Inflammatory macrophage treated with lipopolysaccharide for 1 hour (primary cell): ENCODE measurements at regions not wholly inside any gene's neighbourhood (a gene's known extent, or its start where the extent isn't known, plus 50 kb on each side); places are given as distances from the start of the nearest gene placed in this dataset.

Experiments
- DNase-seq, 2 donors: peaks; one replicate each; pipeline ENCODE4 v3.0.0-alpha.2; 2020 to 2022

DNA sequence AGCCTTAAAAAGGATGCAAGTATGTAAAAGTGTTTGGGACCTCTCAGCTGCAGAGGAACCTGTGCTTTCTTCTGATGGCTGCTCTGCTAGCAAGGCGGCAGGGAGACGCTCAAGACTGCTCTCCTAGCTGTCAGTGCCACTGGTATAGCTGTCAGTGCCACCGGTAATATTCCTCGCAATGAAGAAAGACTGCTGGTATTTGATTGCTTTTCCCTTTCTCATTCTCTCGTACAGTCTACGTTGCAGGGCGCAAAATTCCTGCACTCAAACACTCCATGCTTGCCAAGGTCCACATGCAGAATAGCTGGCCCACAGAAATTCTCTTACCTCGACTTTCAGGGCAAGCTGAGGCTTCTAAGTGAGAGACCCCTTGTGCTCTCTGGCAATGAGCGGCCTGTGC is 432.6 kb upstream of the KLF6 start:
- no peak for DNase-seq

- DNase-seq, result no peak
These were observed 432.2 kb upstream of the KLF6 start for GRCh38 chr10:4217187-4217586.

DNA sequence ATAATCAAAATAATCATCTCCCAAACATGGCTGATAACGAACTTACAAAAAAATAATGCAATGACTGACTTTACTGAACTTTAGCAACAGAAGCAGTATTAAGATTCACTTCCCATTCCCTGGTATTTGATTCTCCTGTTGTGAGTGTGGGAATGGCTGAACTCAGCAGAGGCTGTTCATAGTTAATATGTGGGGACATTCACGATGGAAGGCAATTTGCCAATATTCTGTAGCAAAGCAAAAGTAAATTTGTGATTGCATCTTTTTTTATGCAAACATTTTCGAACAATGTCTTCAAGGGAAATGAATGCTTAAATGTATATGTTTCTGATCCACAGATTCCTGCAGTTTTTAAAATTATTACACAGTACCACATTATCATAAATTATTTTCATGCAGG is 431.7 kb upstream of the KLF6 start:
- no peak for DNase-seq

- no peak for DNase-seq
These were observed 431.1 kb upstream of the KLF6 start for GRCh38 chr10:4215963-4216575.

DNA sequence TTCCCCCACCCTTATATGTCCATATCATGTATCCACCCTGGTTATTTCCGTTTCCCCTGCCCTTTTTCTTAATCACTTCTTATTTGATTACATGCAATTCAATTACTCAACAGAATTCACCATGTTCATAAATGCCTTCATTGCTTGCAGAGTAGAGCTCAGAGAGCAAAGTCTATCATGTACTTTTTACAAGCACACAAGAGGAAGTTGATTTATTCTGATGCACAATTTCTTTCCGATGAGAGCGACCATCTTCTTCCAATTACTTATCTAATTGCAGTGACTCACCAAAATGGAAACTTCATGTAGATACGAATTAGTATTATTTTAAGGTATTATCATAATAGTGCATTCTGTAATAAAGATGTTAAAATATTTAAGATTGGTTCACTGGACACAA is 430.5 kb upstream of the KLF6 start:
- no peak for DNase-seq

- no peak for DNase-seq
These were observed 429.9 kb upstream of the KLF6 start for GRCh38 chr10:4214908-4215307.

- no peak for DNase-seq
These were observed 428.4 kb upstream of the KLF6 start for GRCh38 chr10:4213441-4213840.

- DNase-seq, result no peak
These were observed 427.2 kb upstream of the KLF6 start for GRCh38 chr10:4212111-4212630.

DNA sequence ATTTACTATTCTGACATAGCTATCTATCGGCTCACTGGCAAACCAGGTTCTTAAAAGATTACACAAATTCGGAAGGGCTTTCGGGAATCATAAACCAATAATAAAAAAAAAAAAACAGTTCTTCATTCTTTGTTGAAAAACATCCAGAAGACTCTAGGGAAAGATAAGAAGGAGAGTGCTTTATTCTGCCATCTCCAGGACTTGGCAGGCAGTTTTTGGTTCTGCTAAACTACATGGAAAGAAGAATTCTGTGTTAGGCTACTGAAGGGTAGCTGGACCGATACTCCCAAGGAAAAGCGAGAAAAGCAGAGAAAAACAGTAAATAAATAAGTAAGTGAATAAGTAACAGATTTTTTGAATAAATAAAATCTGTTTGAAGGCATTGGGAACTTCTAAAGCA is 423.5 kb upstream of the KLF6 start:
- no peak for DNase-seq

DNA sequence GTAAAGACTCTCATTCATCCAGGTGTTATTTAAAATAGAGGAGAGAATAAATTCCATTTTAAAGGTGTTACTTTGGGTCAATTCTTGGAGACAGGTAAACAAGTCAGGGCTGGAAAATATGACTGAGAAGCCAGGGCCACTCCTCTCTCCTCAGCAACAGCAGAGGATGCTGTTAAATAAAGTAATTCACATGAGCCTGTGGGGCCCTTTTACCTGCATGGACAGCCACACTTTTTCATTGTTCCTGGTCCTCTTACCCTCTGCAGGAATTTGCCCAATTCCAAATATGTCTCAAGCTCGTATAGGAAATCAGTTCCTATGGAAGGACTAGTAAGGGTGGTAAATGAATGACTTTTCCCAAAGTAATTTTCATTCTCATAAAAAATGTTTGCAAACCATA is 420.1 kb upstream of the KLF6 start:
- no peak for DNase-seq

DNA sequence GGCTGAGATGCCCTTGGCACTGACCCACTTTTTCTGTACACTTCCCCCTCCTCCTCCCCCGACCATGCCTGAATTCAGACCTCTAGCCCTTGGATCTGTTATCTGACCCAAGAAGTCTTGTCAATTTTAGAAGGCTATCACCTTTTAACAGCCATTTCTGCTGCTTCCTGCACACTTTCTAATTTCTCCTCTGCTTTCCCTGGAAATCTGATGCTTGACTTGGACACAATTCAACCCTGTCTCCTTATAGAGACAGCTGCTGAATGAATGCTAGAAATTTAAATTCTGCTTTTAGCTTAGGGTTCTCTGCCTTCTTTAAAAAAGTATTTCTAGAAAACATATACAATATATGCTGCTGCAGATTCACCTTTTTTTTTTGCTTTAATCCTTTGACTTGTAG is 417.9 kb upstream of the KLF6 start:
- no peak for DNase-seq

GRCh38 chr10:4201866-4202825 is 417.1 kb upstream of the KLF6 start:
- DNase-seq, result peak in 1 of 2 donors; percentile 11

DNA sequence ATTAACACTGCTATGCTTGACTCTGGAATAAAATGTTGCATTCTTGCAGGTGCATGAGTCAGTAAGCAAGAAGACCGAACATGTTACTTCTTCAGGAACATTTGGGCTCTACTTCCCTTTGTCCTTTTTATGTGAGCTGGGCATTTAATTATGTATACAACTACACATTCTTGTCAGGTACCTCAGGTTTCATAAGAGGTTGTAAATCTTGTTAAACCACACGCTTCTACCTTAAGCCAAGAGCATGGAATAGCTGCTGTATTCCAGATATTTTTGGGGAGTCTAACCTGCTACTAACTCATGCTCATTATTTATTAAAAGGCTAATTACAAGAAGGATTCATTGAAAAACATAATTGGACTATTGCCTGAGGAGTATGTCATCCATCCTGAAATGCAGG is 414.2 kb upstream of the KLF6 start:
- DNase-seq, result no peak

GRCh38 chr10:4198216-4198615 is 413.2 kb upstream of the KLF6 start:
- DNase-seq, result no peak

DNA sequence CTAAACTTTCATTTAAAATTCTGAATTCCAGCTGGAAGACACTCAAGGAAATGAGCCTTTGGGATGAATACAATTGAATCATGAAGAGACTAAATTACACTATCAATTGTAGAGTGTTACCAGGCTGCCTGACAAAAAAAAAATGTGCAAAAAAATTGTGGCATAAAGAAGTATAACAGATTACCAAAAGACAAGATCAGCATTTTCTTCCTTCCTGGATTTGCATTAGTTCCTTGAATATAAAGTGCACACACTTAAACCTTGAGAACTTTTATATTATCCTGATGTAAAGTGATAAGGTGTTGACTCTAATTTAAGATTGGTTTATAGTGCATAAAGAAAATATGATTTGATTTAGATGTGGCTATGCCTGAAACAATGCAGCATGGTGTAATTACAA is 412.7 kb upstream of the KLF6 start:
- no peak for DNase-seq

GRCh38 chr10:4196771-4197390 is 411.9 kb upstream of the KLF6 start:
- DNase-seq, result no peak

GRCh38 chr10:4196183-4196582 is 411.2 kb upstream of the KLF6 start:
- DNase-seq, result no peak

DNA sequence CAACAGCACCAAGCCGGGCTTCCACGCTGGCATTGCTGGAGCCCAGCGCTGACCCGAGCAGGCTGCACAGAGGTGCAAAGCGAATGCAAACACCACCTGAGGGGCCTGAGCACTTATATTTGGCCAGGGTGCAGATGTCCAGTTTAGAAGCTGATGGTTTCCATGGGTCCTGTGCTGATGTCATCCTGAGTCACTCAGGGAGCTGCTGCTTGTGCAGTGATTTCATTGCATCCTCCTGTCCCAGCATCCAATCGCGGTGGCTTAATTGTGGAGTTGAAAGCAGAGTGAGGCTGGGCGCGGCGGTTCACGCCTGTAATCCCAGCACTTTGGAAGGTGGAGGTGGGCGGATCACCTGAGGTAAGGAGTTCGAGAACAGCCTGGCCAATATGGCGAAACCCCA is 410.2 kb upstream of the KLF6 start:
- no peak for DNase-seq

DNA sequence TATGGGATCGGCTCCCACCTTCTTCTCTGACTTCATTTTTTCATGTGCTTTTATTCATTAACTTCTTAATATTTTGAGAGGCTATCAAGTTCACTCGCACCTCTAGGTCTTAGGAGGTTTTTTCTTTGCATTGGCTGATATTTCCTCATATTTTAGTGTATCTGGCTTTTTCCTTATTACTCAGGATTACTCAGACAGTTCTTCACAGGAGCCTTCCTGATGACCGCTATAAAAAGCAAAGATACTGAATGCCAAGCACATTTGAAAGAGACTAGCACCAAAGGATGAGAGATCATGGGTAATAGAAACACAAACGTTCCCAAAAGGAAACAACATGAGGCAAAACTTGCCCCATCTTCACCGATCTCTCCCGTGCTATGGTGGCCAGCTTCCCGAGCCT is 409.2 kb upstream of the KLF6 start:
- DNase-seq, result no peak

- no peak for DNase-seq
These were observed 406.9 kb upstream of the KLF6 start for GRCh38 chr10:4191894-4192293.

DNA sequence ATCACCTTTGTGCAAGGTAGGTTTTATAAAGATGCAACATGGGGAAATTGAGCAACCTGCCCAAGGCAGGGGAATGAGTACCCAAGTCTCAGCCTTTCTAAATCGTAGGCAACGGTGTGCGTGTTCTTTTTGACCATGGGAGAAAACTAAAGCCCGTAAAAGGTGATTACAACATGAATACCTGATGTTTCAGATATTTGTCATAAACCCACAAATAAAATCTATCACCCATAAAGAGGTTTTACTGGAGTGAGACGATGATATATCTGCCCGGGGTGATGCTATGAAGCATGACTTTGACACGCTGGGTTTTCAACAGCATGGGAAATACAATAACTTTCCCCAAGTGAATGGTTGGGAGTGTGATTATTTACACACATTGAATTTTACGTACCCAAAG is 406.3 kb upstream of the KLF6 start:
- no peak for DNase-seq

GRCh38 chr10:4190876-4191275 is 405.9 kb upstream of the KLF6 start:
- DNase-seq, result no peak

- DNase-seq, result no peak
These were observed 404.3 kb upstream of the KLF6 start for GRCh38 chr10:4189281-4189680.

DNA sequence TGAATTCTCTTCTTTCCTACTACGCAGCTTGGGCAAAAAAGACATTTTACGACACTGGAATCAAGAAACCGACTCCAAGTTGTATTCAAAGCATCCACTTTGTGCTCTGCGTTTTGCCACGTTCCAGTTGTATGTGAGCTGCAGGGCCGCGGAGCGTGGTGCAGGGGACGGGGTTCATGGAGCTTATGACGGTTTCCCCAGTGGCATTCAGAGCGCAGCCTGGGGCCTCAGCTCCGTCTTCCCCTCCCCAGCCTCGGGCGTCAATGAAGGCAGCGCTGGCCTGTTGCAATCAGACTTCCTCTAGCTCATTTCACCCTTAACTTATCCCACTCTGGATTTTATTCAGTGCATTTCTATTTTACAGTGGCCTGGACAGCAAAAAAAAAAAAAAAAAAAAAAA is 403.4 kb upstream of the KLF6 start:
- no peak for DNase-seq
